ENCODE measurements at regions not wholly inside any gene's neighbourhood (a gene's known extent, or its start where the extent isn't known, plus 50 kb on each side); places are given as distances from the start of the nearest gene placed in this dataset.

DNA sequence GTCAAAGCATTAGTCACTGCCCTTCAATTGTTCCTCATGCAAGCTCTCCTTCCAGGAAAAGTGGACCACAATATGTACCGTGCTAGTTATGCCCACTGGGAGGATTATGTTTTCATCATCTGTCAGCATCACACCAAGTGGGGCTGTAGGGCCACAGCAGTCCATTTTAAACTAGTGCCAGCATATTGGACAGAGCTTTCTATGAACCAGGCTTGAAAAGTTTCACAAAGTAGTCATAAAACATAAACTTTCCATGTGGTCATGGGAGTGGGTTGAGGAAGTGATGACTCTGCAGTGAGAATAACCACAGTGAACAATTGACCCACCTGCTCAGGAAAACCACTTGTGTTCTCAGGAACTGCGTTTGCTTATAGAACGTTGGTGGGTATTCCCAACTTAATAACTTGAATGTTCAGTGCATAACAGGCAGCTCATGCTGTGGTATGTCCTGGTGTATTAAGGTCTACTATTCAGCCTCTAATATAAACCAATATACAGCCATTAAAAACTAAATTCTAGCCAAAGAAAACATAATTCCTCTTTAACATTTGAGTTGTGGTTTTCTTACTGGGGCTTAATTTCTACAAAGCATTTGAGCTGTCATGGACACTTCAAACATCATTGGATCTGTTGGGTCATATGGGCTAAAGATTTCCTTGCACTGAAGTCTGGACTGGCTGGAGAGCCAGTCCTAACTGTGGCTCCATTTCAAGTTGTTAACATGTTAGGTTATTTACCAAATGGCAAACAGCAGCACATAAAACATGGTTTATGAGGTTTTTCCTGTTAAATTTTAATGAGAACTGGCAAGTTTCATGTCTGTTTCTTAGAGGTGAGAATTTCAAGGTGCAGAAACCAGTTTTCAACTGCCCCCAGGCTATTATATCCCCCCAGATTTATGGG, 274.1 kb downstream of the OTOL1 start:
- intact Hi-C loops (cut with DNase I) = no loop called here
- Histone ChIP-seq H3K9me3 (no peaks in the 10 kb centered on the region), H3K27ac (no peak overlapping the region), H3K36me3 (replicated peaks in 1 of 2; ENCODE audit: insufficient read depth in 1 of 2, low read depth in 2 of 2) (no peaks in the 10 kb centered on the region), H3K4me1 (no peaks in the 10 kb centered on the region), H3K4me3 (no peak overlapping the region), H3K27me3 (no peaks in the 10 kb centered on the region)
- ATAC-seq (no peak), DNase-seq (no peak)
- TF ChIP-seq, protein P1, sequence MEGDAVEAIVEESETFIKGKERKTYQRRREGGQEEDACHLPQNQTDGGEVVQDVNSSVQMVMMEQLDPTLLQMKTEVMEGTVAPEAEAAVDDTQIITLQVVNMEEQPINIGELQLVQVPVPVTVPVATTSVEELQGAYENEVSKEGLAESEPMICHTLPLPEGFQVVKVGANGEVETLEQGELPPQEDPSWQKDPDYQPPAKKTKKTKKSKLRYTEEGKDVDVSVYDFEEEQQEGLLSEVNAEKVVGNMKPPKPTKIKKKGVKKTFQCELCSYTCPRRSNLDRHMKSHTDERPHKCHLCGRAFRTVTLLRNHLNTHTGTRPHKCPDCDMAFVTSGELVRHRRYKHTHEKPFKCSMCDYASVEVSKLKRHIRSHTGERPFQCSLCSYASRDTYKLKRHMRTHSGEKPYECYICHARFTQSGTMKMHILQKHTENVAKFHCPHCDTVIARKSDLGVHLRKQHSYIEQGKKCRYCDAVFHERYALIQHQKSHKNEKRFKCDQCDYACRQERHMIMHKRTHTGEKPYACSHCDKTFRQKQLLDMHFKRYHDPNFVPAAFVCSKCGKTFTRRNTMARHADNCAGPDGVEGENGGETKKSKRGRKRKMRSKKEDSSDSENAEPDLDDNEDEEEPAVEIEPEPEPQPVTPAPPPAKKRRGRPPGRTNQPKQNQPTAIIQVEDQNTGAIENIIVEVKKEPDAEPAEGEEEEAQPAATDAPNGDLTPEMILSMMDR (IDR thresholded peaks at IDR 0.05) = no peak
- TF ChIP-seq POLR2A (IDR thresholded peaks at IDR 0.05) = no peak
- 28 to 59% methylated on average over 3 of the region's 3 CpGs for WGBS, 2 donors

DNA sequence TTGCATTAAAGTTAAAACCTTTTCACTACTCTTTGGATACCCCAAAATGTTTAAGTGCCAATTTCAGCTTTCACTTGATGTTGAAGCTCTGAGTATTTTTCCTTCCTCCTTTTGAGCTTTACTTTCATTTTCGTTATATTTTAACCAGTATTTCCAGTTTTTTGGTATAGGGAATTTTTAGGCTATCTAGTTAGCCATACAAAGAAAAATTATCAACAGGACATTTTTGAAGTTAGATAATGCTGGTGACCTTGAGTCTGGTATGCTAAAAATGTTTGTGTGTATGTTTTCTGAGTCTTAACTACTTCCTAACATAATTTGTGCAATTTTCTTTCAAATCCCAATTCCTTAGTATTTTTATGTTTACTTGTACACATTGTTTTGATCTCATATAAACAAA, 284.8 kb downstream of the OTOL1 start:
- intact Hi-C loops (cut with DNase I) = no loop called here
- TF ChIP-seq POLR2A (IDR thresholded peaks at IDR 0.05) = no peak
- TF ChIP-seq, protein P1 (IDR thresholded peaks at IDR 0.05) = no peak
- DNase-seq = no peak
- 0 to 3% methylated on average over 1 of the region's 1 CpG for WGBS, 2 donors
- Histone ChIP-seq H3K9me3 (no peaks in the 10 kb centered on the region), H3K4me3 (no peak overlapping the region), H3K27ac (peak overlapping the region in 2 of 4 donors; percentile 25 to 39), H3K4me1 (peaks cover 11% of the 10 kb centered on the region), H3K27me3 (no peaks in the 10 kb centered on the region), H3K36me3 (replicated peaks in 1 of 2; ENCODE audit: insufficient read depth in 1 of 2, low read depth in 2 of 2) (no peaks in the 10 kb centered on the region)
- peak; percentile 47 for ATAC-seq

DNA sequence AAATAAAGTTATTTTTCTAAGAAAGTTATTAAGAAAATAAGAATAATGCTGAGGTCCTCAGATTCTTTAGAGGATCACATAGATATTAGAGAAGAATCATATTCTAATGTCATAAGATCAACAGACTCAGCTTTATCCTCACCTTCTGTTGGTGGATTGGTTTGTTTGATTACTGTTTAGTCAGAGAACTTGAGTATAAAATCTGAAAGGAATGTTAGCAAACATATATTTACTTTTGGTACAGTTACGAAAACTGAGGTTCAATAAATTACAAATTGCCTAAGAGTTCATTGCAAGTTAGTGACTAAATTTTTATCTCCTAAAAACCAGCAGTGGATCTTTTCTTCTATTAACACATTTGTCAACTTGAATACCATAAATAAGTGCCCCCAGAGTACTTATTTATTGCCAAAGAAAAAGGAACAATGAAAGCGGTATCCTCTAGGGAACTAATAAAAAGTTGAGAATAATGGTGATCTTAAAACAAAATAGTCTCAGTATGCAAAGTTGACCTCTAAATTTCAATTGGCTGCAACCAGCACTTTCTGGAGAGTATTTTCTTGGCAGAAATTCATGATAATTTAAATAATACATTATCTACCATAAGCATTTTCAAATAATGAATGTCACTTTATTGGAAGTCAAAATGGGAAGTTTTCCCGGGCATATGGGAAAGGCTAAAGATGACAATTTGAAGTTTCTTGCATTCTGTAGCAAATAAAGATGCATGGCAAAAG, 296.8 kb downstream of the OTOL1 start:
- no peak overlapping the region for H3K27ac ChIP-seq
- no peaks in the 10 kb centered on the region for H3K4me1 ChIP-seq
- H3K36me3 ChIP-seq (replicated peaks in 1 of 2; ENCODE audit: insufficient read depth in 1 of 2, low read depth in 2 of 2) = no peaks in the 10 kb centered on the region
- H3K4me3 ChIP-seq = no peak overlapping the region
- no peaks in the 10 kb centered on the region for H3K27me3 ChIP-seq
- intact Hi-C loops (cut with DNase I) = no loop called here
- no peaks in the 10 kb centered on the region for H3K9me3 ChIP-seq
- DNase-seq (no peak), ATAC-seq (no peak)
- WGBS, 2 donors = 77 to 79% methylated on average over 3 of the region's 3 CpGs
- no peak for TF ChIP-seq POLR2A (IDR thresholded peaks at IDR 0.05)
- TF ChIP-seq, protein P1 (IDR thresholded peaks at IDR 0.05) = no peak

DNA sequence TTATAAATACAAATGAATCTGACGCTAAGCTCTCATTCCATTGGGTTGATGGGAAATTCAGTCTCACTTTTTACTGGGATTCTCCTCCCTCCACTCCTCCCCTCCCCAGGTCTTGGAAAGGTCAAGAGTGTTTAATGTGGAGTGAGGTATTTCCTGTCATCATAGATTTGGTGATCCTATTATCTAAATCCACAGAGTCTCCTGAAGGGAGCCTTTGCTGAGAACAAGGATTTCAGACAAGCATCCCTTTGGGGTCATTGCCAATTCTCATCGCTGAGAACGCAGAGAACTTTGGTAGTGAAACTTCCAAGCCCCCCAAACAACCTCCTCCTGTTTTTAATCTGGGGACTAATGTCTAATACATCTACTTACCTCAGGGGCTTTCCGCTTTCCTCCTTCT, 297.9 kb downstream of the OTOL1 start:
- H3K27me3 ChIP-seq = no peaks in the 10 kb centered on the region
- 80 to 90% methylated on average over 4 of the region's 4 CpGs for WGBS, 2 donors
- TF ChIP-seq POLR2A (IDR thresholded peaks at IDR 0.05) = no peak
- TF ChIP-seq, protein P1 (IDR thresholded peaks at IDR 0.05) = no peak
- no peak for DNase-seq
- intact Hi-C loops (cut with DNase I) = no loop called here
- no peaks in the 10 kb centered on the region for H3K9me3 ChIP-seq
- no peak overlapping the region for H3K27ac ChIP-seq
- no peak for ATAC-seq
- no peaks in the 10 kb centered on the region for H3K4me1 ChIP-seq
- H3K36me3 ChIP-seq (replicated peaks in 1 of 2; ENCODE audit: insufficient read depth in 1 of 2, low read depth in 2 of 2) = no peaks in the 10 kb centered on the region
- H3K4me3 ChIP-seq = no peak overlapping the region

Measured in body of pancreas (tissue), 4 donors.